ENCODE measurements at regions not wholly inside any gene's neighbourhood (a gene's known extent, or its start where the extent isn't known, plus 50 kb on each side); places are given as distances from the start of the nearest gene placed in this dataset.

DNA sequence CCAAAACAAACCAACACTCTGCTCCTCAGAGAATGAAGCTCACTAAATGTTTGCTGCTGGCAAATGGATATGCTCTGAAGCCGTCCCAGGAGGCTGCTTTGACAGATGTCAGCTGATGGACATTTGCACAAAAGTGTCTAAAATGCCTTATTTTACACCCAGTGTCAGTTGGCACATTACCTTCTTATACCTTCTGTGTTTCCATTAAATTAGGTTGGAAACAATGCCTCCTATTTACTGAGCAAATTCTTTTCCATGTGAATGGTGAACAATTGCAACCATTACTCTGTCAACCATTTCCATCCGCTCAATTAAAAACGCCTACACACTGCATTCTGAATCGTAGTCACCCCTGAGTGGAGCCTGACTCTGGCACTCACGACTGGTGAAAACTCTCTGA, 1679.9 kb upstream of the FLRT2 start:
- in situ Hi-C loops (cut with HindIII; ENCODE audit: low pct_unique_long_range_greater_than_20kb, low sequenced_read_pairs), result no loop called here

GRCh38 chr14:83856334-83856733, 1673.6 kb upstream of the FLRT2 start:
- in situ Hi-C loops (cut with HindIII; ENCODE audit: low pct_unique_long_range_greater_than_20kb, low sequenced_read_pairs), result no loop called here
- TF ChIP-seq JUND (IDR thresholded peaks at IDR 0.05; ENCODE audit: low read depth), result no peak
- no peak for DNase-seq (ENCODE audit: low read depth in 1 of 2, low spot score in 1 of 2)

More for the DNA sequence above, 1679.9 kb upstream of the FLRT2 start:
- DNase-seq (ENCODE audit: low read depth in 1 of 2, low spot score in 1 of 2), result no peak
- no peak for TF ChIP-seq JUND (IDR thresholded peaks at IDR 0.05; ENCODE audit: low read depth)

- in situ Hi-C loops (cut with HindIII; ENCODE audit: low pct_unique_long_range_greater_than_20kb, low sequenced_read_pairs), result no loop called here
- DNase-seq (ENCODE audit: low read depth in 1 of 2, low spot score in 1 of 2), result no peak
- TF ChIP-seq JUND (IDR thresholded peaks at IDR 0.05; ENCODE audit: low read depth), result no peak
Observed at GRCh38 chr14:83860631-83861155, 1669.3 kb upstream of the FLRT2 start.

DNA sequence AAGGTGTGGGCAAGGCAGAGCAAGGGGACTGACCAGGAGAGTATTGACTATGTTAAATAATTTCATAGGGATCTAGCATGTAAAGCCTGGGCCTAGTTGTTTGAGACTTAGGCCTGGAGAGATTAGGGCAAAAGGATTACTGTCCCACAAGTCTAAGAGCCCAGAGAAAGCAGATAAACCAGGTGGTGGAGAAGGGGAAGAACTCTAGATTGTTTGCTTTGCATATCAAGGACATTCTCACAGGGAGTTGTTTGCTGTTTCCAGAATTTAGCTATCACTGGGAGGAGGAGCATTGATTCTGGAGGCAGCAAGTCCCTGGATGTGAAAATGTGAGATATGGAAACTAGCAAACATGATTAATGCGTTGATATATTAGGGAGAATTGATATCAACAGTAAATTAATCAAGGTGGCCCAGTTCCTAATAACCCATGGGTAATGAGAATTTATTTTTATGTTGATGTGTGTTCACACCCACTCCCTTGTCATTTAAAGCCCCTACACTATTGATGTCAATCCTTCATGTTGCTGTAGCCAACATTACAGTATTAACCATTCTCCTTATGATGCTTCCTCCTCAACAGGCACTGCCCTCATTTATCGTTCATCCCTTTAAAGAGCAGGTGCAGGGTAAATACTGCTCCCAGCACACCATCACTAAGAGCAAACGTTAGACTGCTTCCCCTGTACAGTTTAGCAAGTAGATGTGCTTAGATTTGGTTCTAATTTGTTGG, 1666.7 kb upstream of the FLRT2 start:
- no peak for DNase-seq (ENCODE audit: low read depth in 1 of 2, low spot score in 1 of 2)
- TF ChIP-seq JUND (IDR thresholded peaks at IDR 0.05; ENCODE audit: low read depth), result no peak
- in situ Hi-C loops (cut with HindIII; ENCODE audit: low pct_unique_long_range_greater_than_20kb, low sequenced_read_pairs), result no loop called here

DNA sequence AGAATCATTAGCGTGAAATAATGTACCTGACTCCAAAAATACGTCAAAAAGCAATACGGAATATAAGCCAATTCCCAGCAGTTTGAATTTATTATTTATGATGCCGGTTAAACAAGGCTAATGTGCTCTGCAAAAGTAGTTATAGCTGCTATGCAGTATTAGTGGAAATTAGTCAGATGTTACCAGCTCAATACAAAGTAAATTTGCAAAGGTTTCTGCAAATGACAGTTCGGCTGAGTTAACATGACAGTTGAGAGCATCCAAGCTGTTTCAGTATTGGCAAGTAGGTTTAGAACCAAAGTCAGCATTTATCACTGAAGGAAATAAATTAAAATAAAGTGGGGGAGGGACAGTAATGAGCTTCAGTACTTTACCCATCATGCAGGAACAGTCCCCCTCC, 1665.8 kb upstream of the FLRT2 start:
- in situ Hi-C loops (cut with HindIII; ENCODE audit: low pct_unique_long_range_greater_than_20kb, low sequenced_read_pairs), result no loop called here
- no peak for TF ChIP-seq JUND (IDR thresholded peaks at IDR 0.05; ENCODE audit: low read depth)
- DNase-seq (ENCODE audit: low read depth in 1 of 2, low spot score in 1 of 2), result no peak

- in situ Hi-C loops (cut with HindIII; ENCODE audit: low pct_unique_long_range_greater_than_20kb, low sequenced_read_pairs), result no loop called here
- no peak for DNase-seq (ENCODE audit: low read depth in 1 of 2, low spot score in 1 of 2)
- no peak for TF ChIP-seq JUND (IDR thresholded peaks at IDR 0.05; ENCODE audit: low read depth)
Observed at GRCh38 chr14:83867566-83868225, 1662.2 kb upstream of the FLRT2 start.

- in situ Hi-C loops (cut with HindIII; ENCODE audit: low pct_unique_long_range_greater_than_20kb, low sequenced_read_pairs), result no loop called here
- DNase-seq (ENCODE audit: low read depth in 1 of 2, low spot score in 1 of 2), result no peak
- no peak for TF ChIP-seq JUND (IDR thresholded peaks at IDR 0.05; ENCODE audit: low read depth)
Observed at GRCh38 chr14:83870546-83871270, 1659.2 kb upstream of the FLRT2 start.

- no peak for TF ChIP-seq JUND (IDR thresholded peaks at IDR 0.05; ENCODE audit: low read depth)
- no peak for DNase-seq (ENCODE audit: low read depth in 1 of 2, low spot score in 1 of 2)
- in situ Hi-C loops (cut with HindIII; ENCODE audit: low pct_unique_long_range_greater_than_20kb, low sequenced_read_pairs), result no loop called here
Observed at GRCh38 chr14:83873669-83874068, 1656.3 kb upstream of the FLRT2 start.

GRCh38 chr14:83874662-83875061, 1655.3 kb upstream of the FLRT2 start:
- in situ Hi-C loops (cut with HindIII; ENCODE audit: low pct_unique_long_range_greater_than_20kb, low sequenced_read_pairs), result no loop called here
- TF ChIP-seq JUND (IDR thresholded peaks at IDR 0.05; ENCODE audit: low read depth), result no peak
- DNase-seq (ENCODE audit: low read depth in 1 of 2, low spot score in 1 of 2), result no peak

DNA sequence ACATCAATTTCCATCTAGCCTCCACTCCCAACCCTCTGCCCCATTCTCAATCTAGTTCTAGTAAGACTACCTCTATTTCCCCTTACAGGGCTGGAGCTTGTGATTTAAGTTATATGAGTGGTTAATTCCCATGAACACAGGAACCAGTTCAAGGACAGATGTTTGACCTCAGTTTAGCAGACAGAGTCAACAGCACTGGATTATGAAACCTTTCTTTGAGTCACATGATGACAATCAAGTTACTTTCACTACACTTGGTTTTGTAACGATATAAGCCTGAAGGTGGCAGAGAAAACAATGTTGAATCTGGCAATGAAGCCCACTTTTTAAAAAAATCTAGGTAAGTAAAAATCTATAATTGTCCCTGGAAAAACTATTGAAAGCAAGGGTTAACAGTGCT, 1646.2 kb upstream of the FLRT2 start:
- TF ChIP-seq JUND (IDR thresholded peaks at IDR 0.05; ENCODE audit: low read depth), result no peak
- in situ Hi-C loops (cut with HindIII; ENCODE audit: low pct_unique_long_range_greater_than_20kb, low sequenced_read_pairs), result no loop called here
- no peak for DNase-seq (ENCODE audit: low read depth in 1 of 2, low spot score in 1 of 2)

DNA sequence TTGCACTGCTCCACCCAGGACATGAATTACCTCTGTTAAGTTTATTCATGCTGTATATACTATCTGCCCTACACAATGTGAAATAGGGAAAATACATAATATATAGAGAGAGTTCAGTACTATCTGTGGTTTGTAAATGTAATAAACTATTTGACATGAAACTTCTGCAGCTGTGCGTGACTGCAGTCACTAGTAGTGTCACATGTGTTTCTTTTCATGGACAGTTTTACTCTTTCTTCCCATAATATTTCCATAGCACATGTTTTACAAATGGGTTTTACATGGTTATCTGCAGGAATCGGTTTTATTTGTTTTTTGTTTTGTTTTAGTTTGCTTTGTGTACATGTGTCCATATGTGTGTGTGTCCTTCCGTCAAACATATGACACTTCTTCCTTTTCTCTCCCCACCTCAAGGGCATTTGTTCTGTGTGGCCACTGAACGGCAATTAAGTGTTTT, 1644.1 kb upstream of the FLRT2 start:
- in situ Hi-C loops (cut with HindIII; ENCODE audit: low pct_unique_long_range_greater_than_20kb, low sequenced_read_pairs), result no loop called here
- DNase-seq (ENCODE audit: low read depth in 1 of 2, low spot score in 1 of 2), result no peak
- TF ChIP-seq JUND (IDR thresholded peaks at IDR 0.05; ENCODE audit: low read depth), result no peak

DNA sequence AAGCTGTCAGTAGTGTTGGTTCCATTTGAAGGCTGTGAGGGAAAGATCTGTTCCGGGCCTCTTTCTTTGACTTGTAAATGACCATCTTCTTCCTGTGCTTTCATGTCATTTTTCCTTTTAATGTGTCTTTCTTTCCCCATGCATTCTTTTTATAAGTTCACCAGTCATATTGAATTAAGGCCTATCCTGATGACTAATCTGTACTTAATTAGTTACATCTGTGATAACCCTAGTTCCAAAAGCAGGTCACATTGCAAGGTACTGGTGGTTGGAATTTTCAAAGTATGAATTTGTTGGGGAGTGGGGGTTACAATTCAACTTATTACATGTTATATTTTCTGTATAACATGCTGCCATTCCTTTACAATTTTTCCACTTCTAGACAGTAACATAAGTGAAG, 1642.1 kb upstream of the FLRT2 start:
- in situ Hi-C loops (cut with HindIII; ENCODE audit: low pct_unique_long_range_greater_than_20kb, low sequenced_read_pairs), result no loop called here
- DNase-seq (ENCODE audit: low read depth in 1 of 2, low spot score in 1 of 2), result no peak
- no peak for TF ChIP-seq JUND (IDR thresholded peaks at IDR 0.05; ENCODE audit: low read depth)

DNA sequence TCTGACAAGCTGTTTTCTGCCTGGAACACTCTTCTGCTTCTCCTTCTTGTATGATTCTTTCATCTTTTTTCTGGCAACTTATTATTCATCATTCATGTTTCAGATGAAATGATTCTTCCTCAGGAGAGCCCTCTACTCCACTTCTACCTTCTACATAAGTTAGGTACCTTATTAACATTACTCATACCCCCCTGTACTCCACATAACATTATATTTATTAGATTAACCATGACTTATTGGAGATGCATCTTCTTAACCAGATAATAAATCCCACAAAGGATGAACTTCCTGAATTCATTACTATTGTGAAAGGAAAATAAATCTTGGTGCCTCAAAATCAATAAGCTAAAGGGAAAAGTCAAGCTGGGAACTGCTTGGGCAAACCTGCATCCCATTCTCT, 1636.5 kb upstream of the FLRT2 start:
- DNase-seq (ENCODE audit: low read depth in 1 of 2, low spot score in 1 of 2), result no peak
- in situ Hi-C loops (cut with HindIII; ENCODE audit: low pct_unique_long_range_greater_than_20kb, low sequenced_read_pairs), result no loop called here
- TF ChIP-seq JUND (IDR thresholded peaks at IDR 0.05; ENCODE audit: low read depth), result no peak

All from T47D (cell line).